ENCODE measurements at regions not wholly inside any gene's neighbourhood (a gene's known extent, or its start where the extent isn't known, plus 50 kb on each side); places are given as distances from the start of the nearest gene placed in this dataset.

- TF ChIP-seq CTCF (IDR thresholded peaks at IDR 0.05), result no peak
- no peak for TF ChIP-seq POLR2AphosphoS5 (IDR thresholded peaks at IDR 0.05; ENCODE audit: low read depth, low read length)
Measured at GRCh38 chr1:81351864-81352263, 448.9 kb upstream of the ADGRL2 start.

Measured in Panc1 (cell line).